Muscle of leg (tissue), 3 donors: ENCODE measurements at regions not wholly inside any gene's neighbourhood (a gene's known extent, or its start where the extent isn't known, plus 50 kb on each side); places are given as distances from the start of the nearest gene placed in this dataset.
"Not testable (repeated sequence)": the region's sequence is repeated elsewhere in the genome, so short reads cannot be mapped to it uniquely, and the experiment has no call there.

Source experiments
- DNase-seq: peaks from one replicate; pipeline ENCODE4 v3.0.0; 2013
- H3K27ac ChIP-seq: one replicate; pipeline ENCODE4 v1.5.1; 2013; ENCODE audit warnings: mild to moderate bottlenecking, low read length, control low read depth
- H3K27me3 ChIP-seq: one replicate; pipeline ENCODE4 v1.6.1; 2013; ENCODE audit warnings: low read length; ENCODE audit not compliant: control insufficient read depth, insufficient read depth
- H3K36me3 ChIP-seq: one replicate; pipeline ENCODE4 v1.6.1; 2013; ENCODE audit warnings: low read length; ENCODE audit not compliant: control insufficient read depth, insufficient read depth
- H3K4me1 ChIP-seq: one replicate; pipeline ENCODE4 v1.6.1; 2013; ENCODE audit warnings: low read length; ENCODE audit not compliant: control insufficient read depth, insufficient read depth
- H3K4me3 ChIP-seq: one replicate; pipeline ENCODE4 v1.5.1; 2013; ENCODE audit warnings: low read length, control low read depth
- H3K9me3 ChIP-seq: replicated peaks from 2 replicates; pipeline ENCODE4 v1.6.1; 2013; ENCODE audit warnings: low read depth, low read length; ENCODE audit not compliant: control insufficient read depth
- WGBS: methylation state at CpG from one replicate; pipeline ENCODE4 v1.1.5; 2013; ENCODE audit warnings: missing lambda C conversion rate; ENCODE audit not compliant: insufficient coverage; 5-methylcytosine and 5-hydroxymethylcytosine counted together

- H3K4me1 ChIP-seq: no peaks in the 10 kb centered on the region
Observed at GRCh38 chr10:45564303-45564959, 108.1 kb downstream of the ZFAND4 start.

GRCh38 chr10:45561952-45562351 is 110.6 kb downstream of the ZFAND4 start:
- peaks cover 3% of the 10 kb centered on the region for H3K36me3 ChIP-seq
- no peak overlapping the region for H3K4me3 ChIP-seq
- no peaks in the 10 kb centered on the region for H3K27me3 ChIP-seq
- DNase-seq: no peak
- no peak overlapping the region for H3K27ac ChIP-seq
- no peaks in the 10 kb centered on the region for H3K4me1 ChIP-seq
- H3K9me3 ChIP-seq: no peaks in the 10 kb centered on the region

More at GRCh38 chr10:45564303-45564959, 108.1 kb downstream of the ZFAND4 start:
- no peak overlapping the region for H3K27ac ChIP-seq
- peaks cover 3% of the 10 kb centered on the region for H3K36me3 ChIP-seq
- WGBS: no CpG with 5 or more reads among the region's 3 CpGs
- H3K4me3 ChIP-seq: no peak overlapping the region
- H3K27me3 ChIP-seq: no peaks in the 10 kb centered on the region
- DNase-seq: no peak
- peaks cover 4% of the 10 kb centered on the region for H3K9me3 ChIP-seq

GRCh38 chr10:45560262-45560661 is 112.3 kb downstream of the ZFAND4 start:
- Histone ChIP-seq H3K36me3 (peaks cover 3% of the 10 kb centered on the region), H3K27me3 (no peaks in the 10 kb centered on the region)
- WGBS: 95% methylated on average over 10 of the region's 10 CpGs

GRCh38 chr10:45558425-45558824 is 114.1 kb downstream of the ZFAND4 start:
- no peak overlapping the region for H3K27ac ChIP-seq
- no peaks in the 10 kb centered on the region for H3K9me3 ChIP-seq
- H3K4me3 ChIP-seq: no peak overlapping the region
- H3K4me1 ChIP-seq: no peaks in the 10 kb centered on the region
- 90% methylated on average over 2 of the region's 7 CpGs for WGBS
- no peak for DNase-seq
- peaks cover 3% of the 10 kb centered on the region for H3K36me3 ChIP-seq
- H3K27me3 ChIP-seq: no peaks in the 10 kb centered on the region

More at GRCh38 chr10:45560262-45560661, 112.3 kb downstream of the ZFAND4 start:
- H3K4me1 ChIP-seq: no peaks in the 10 kb centered on the region
- no peaks in the 10 kb centered on the region for H3K9me3 ChIP-seq
- no peak overlapping the region for H3K27ac ChIP-seq
- H3K4me3 ChIP-seq: no peak overlapping the region
- no peak for DNase-seq

- Histone ChIP-seq H3K4me3 (no peak overlapping the region), H3K36me3 (peaks cover 3% of the 10 kb centered on the region), H3K9me3 (no peaks in the 10 kb centered on the region), H3K27me3 (no peaks in the 10 kb centered on the region), H3K4me1 (no peaks in the 10 kb centered on the region), H3K27ac (no peak overlapping the region)
- WGBS: 77% methylated on average over 9 of the region's 9 CpGs
- DNase-seq: peak; percentile 25
Observed at GRCh38 chr10:45557275-45557905, 115.2 kb downstream of the ZFAND4 start.

DNA sequence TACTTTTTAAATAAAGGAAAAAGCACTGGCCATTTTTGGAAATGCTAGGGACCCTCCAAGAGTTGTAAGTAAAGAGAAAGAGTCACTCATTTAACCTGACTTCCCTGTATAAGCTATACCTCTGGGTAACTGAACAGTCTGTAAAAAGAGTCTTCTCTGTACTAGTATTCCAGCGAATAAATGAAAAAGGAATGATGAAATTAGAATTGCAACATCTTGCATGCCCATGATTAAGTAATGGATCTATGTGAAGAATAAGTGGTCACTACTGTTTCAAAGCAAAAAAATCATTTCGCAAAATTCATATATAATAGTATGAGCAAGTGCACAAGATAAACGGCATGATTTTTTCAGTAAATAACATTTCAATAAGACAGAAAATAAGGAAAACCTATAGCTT is 116.8 kb downstream of the ZFAND4 start:
- H3K4me3 ChIP-seq: no peak overlapping the region
- H3K27me3 ChIP-seq: no peaks in the 10 kb centered on the region
- no peaks in the 10 kb centered on the region for H3K4me1 ChIP-seq
- no CpG with 5 or more reads among the region's 3 CpGs for WGBS
- H3K36me3 ChIP-seq: peaks cover 3% of the 10 kb centered on the region
- no peak overlapping the region for H3K27ac ChIP-seq
- no peak for DNase-seq
- no peaks in the 10 kb centered on the region for H3K9me3 ChIP-seq

DNA sequence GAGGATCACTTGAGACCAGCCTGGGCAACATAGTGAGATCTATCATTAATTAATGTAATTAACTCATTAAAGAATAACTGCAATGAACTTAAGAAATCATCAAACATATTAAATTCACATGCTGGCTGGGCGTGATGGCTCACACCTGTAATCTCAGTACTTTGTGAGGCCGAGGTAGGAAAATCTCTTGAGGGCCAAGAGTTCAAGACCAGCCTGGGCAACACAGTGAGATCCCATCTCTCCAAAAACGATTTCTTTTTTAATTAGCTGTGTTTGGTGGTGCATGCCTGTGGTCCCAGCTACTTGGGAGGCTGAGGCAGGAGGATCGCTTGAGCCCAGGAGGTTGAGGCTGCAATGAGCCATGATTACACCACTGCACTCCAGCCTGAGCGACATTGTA is 117.2 kb downstream of the ZFAND4 start:
- not testable (repeated sequence) for H3K36me3 ChIP-seq, H3K4me1 ChIP-seq, H3K4me3 ChIP-seq, H3K27me3 ChIP-seq, H3K9me3 ChIP-seq, H3K27ac ChIP-seq, DNase-seq
- WGBS: 100% methylated on average over 4 of the region's 5 CpGs

DNA sequence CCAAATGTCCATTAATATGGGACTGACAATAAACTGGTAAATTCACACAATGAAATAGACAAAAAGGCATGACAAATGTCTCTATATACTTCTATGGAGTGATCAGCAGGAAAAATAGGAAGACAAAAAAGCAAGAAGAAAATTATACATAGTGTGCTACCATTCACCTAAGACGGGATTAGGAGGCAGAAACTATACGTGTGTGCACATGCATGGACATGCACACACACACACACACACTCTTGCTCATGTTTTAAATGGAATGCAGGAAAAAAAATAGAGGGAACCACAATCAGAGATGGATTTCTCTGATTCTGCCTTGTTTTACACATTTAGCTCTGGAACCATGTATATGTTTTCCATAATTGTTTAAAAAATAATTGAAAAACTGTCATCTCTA is 119.0 kb downstream of the ZFAND4 start:
- peaks cover 6% of the 10 kb centered on the region for H3K36me3 ChIP-seq
- no peak overlapping the region for H3K27ac ChIP-seq
- H3K9me3 ChIP-seq: no peaks in the 10 kb centered on the region
- no peak for DNase-seq
- no peaks in the 10 kb centered on the region for H3K27me3 ChIP-seq
- no peak overlapping the region for H3K4me3 ChIP-seq
- no CpG with 5 or more reads among the region's 2 CpGs for WGBS
- H3K4me1 ChIP-seq: no peaks in the 10 kb centered on the region

- H3K4me3 ChIP-seq: no peak overlapping the region
- WGBS: no CpG with 5 or more reads among the region's 1 CpG
Observed at GRCh38 chr10:45553155-45553554, 119.4 kb downstream of the ZFAND4 start.

DNA sequence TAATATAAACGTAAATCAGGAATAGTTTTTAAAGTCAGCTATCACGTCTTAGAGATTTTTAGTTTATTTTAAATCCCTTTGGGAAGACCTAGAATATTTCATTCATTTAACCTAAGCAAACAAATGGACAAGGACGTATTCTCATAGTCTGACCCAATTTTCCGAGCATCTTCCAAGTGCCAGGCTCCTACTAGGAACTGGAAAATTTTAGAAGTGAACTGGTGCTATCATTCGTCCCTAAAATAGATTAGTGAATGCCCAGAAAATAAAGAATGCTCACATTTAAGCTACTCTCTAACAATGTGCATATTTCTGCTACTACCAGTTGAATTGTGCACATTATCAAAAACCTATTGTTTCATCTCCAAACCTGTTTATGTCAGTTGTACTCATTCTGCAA is 120.1 kb downstream of the ZFAND4 start:
- Histone ChIP-seq H3K4me3 (no peak overlapping the region), H3K9me3 (no peaks in the 10 kb centered on the region), H3K27me3 (no peaks in the 10 kb centered on the region), H3K4me1 (no peaks in the 10 kb centered on the region), H3K27ac (no peak overlapping the region), H3K36me3 (peaks cover 6% of the 10 kb centered on the region)
- no peak for DNase-seq
- WGBS: no CpG with 5 or more reads among the region's 5 CpGs

More at GRCh38 chr10:45553155-45553554, 119.4 kb downstream of the ZFAND4 start:
- no peaks in the 10 kb centered on the region for H3K4me1 ChIP-seq
- no peaks in the 10 kb centered on the region for H3K9me3 ChIP-seq
- H3K27ac ChIP-seq: no peak overlapping the region
- DNase-seq: no peak
- no peaks in the 10 kb centered on the region for H3K27me3 ChIP-seq
- H3K36me3 ChIP-seq: peaks cover 6% of the 10 kb centered on the region
